ENCODE measurements at regions not wholly inside any gene's neighbourhood (a gene's known extent, or its start where the extent isn't known, plus 50 kb on each side); places are given as distances from the start of the nearest gene placed in this dataset.

- ChIA-PET POLR2A (no interaction called here), CTCF (interaction anchor here (1.4 to 6.4 kb wide), 5 partner anchors 11 to 927 kb away, joined by 6 to 102 read pairs (median 19); partner anchors contain the start of gene GRIN2A)
- ATAC-seq = no peak
- H3K27ac Mint-ChIP-seq = no peak overlapping the region
- no peaks in the 10 kb centered on the region; the same call in 1 of the 2 replicates for H3K27me3 Mint-ChIP-seq (ENCODE audit: low read depth)
- no peak for DNase-seq (ENCODE audit: low spot score)
- TF ChIP-seq FOXP1 (CRISPR knock-in tag; IDR thresholded peaks at IDR 0.05; ENCODE audit: borderline replicate concordance) (no peak), USF2 (CRISPR knock-in tag; IDR thresholded peaks at IDR 0.05) (no peak), SP1 (CRISPR knock-in tag; conservative IDR thresholded peaks at IDR 0.05) (no peak), FOXJ3 (CRISPR knock-in tag; IDR thresholded peaks at IDR 0.05; ENCODE audit: borderline replicate concordance) (no peak), ZNF532 (CRISPR knock-in tag; IDR thresholded peaks at IDR 0.05; ENCODE audit: borderline replicate concordance) (no peak), AR (CRISPR knock-in tag; IDR thresholded peaks at IDR 0.05) (no peak), NR1H2 (CRISPR knock-in tag; IDR thresholded peaks at IDR 0.05) (no peak), JAZF1 (CRISPR knock-in tag; IDR thresholded peaks at IDR 0.05) (no peak)
- TF ChIP-seq, protein P1, sequence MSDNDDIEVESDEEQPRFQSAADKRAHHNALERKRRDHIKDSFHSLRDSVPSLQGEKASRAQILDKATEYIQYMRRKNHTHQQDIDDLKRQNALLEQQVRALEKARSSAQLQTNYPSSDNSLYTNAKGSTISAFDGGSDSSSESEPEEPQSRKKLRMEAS (CRISPR knock-in tag; IDR thresholded peaks at IDR 0.05) = no peak
- TF ChIP-seq, protein P2, sequence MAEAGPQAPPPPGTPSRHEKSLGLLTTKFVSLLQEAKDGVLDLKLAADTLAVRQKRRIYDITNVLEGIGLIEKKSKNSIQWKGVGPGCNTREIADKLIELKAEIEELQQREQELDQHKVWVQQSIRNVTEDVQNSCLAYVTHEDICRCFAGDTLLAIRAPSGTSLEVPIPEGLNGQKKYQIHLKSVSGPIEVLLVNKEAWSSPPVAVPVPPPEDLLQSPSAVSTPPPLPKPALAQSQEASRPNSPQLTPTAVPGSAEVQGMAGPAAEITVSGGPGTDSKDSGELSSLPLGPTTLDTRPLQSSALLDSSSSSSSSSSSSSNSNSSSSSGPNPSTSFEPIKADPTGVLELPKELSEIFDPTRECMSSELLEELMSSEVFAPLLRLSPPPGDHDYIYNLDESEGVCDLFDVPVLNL (CRISPR knock-in tag; IDR thresholded peaks at IDR 0.05; ENCODE audit: borderline replicate concordance, low read depth) = no peak
- H3K4me1 Mint-ChIP-seq = peaks cover 14% of the 10 kb centered on the region
- H3K4me3 Mint-ChIP-seq = no peak overlapping the region
- H3K9me3 Mint-ChIP-seq = peaks cover 21% of the 10 kb centered on the region
- no peaks in the 10 kb centered on the region for H3K36me3 Mint-ChIP-seq
These were observed 163.4 kb downstream of the HAPSTR1 start for GRCh38 chr16:9254863-9255262.

- ATAC-seq = peak; percentile 89
- no peak overlapping the region for H3K4me3 Mint-ChIP-seq
- H3K36me3 Mint-ChIP-seq = no peaks in the 10 kb centered on the region
- no peak overlapping the region for H3K27ac Mint-ChIP-seq
- ChIA-PET CTCF (interaction anchor here (0.5 to 6.4 kb wide), 57 partner anchors 8 to 1155 kb away, joined by 3 to 102 read pairs (median 4); partner anchors contain the start of gene GRIN2A), POLR2A (no interaction called here)
- peaks cover 14% of the 10 kb centered on the region for H3K4me1 Mint-ChIP-seq
- peaks cover 21% of the 10 kb centered on the region for H3K9me3 Mint-ChIP-seq
- DNase-seq (ENCODE audit: low spot score) = peak; percentile 90
- no peaks in the 10 kb centered on the region for H3K27me3 Mint-ChIP-seq (ENCODE audit: low read depth)
- TF ChIP-seq ETV6 (CRISPR knock-in tag; IDR thresholded peaks at IDR 0.05) (0 out of 2 replicates have a peak, but pooled peaks have one; percentile 38), FOXK1 (CRISPR knock-in tag; IDR thresholded peaks at IDR 0.05) (no peak)
- TF ChIP-seq, protein P3, sequence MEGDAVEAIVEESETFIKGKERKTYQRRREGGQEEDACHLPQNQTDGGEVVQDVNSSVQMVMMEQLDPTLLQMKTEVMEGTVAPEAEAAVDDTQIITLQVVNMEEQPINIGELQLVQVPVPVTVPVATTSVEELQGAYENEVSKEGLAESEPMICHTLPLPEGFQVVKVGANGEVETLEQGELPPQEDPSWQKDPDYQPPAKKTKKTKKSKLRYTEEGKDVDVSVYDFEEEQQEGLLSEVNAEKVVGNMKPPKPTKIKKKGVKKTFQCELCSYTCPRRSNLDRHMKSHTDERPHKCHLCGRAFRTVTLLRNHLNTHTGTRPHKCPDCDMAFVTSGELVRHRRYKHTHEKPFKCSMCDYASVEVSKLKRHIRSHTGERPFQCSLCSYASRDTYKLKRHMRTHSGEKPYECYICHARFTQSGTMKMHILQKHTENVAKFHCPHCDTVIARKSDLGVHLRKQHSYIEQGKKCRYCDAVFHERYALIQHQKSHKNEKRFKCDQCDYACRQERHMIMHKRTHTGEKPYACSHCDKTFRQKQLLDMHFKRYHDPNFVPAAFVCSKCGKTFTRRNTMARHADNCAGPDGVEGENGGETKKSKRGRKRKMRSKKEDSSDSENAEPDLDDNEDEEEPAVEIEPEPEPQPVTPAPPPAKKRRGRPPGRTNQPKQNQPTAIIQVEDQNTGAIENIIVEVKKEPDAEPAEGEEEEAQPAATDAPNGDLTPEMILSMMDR (IDR thresholded peaks at IDR 0.05) = peak; percentile 88
These were observed 164.8 kb downstream of the HAPSTR1 start for GRCh38 chr16:9256196-9256595.

Measured in WTC11 (cell line).